RWPE1 (cell line): ENCODE measurements at regions not wholly inside any gene's neighbourhood (a gene's known extent, or its start where the extent isn't known, plus 50 kb on each side); places are given as distances from the start of the nearest gene placed in this dataset.

ENCODE experiments used
- CTCF ChIA-PET: fragments of 350-600 bp; sonication (Branson Sonifier 250); formaldehyde crosslinking; extraction: SDS; loops from one replicate; lab custom pipeline; 2021; lab: Yijun Ruan, JAX
- POLR2A ChIA-PET: fragments of 400-600 bp; formaldehyde crosslinking; extraction: SDS; loops from one replicate; lab custom pipeline; 2020; ENCODE audit warnings: antibody characterized with exemption; ENCODE audit not compliant: low non-redundant PET; lab: Yijun Ruan, JAX
- DNase-seq: peaks from one replicate; pipeline ENCODE4 v3.0.0; 2012; ENCODE audit warnings: low spot score
- H3K27ac ChIP-seq: fragments of 450-650 bp; 2 replicates; pipeline ENCODE4 v1.5.1; 2017
- TF ChIP-seq, protein P1 (sequence below): fragments of 450-650 bp; conservative IDR thresholded peaks from 2 replicates; pipeline ENCODE4 v1.5.1; 2017; ENCODE audit warnings: low read depth, mild to moderate bottlenecking

DNA sequence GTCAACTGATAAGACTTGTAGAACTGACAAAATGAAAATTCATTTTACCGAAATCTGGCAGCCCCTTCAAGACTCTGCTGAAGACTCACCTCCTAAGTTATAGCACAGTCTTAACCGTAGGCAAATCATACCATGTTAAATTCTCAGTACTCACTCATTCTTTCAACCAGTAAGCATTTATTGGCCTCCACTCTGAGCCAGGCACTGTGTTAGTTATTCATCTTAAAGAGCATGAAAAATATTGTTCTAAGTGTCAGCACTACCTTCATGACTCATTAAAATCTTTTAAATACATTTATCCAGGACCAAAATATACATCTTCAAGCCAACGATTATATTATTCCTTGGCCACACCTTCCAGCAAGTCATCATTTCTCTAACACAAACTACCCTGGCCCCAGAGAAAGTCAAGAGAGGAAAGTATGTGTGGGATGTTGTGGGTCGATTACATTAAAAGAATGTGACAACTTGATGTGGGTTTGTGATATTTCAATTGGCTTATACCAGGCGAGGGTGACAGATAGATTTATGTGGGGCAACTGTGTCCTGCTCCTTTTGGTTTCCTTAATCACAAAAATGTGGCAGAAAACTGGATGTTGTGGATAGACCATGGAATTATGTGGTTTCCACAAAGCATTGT is 55.0 kb downstream of the TMEM30B start:
- DNase-seq, result no peak
- POLR2A ChIA-PET, result no interaction called here

DNA sequence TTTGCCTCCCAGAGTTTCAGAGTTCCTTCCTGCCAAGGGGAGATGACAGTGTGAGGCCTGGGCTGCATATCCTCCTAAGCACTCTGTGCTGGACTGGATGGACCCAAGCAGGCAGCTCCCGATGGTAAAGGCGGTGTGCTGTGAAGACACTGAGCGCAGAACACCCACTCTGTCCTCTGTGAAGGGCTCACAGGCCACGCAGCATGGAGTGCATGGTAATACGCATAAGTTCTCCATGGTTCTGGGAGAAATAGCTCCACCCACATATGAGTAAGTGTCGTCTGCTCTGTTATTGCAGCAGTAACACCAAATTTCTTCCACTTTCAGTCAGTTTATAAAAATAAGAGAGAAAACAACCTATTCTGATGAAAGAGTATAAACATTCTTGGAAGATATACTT is 55.8 kb downstream of the TMEM30B start:
- POLR2A ChIA-PET, result no interaction called here
- DNase-seq, result no peak
- no peak overlapping the region for H3K27ac ChIP-seq
- TF ChIP-seq, protein P1, sequence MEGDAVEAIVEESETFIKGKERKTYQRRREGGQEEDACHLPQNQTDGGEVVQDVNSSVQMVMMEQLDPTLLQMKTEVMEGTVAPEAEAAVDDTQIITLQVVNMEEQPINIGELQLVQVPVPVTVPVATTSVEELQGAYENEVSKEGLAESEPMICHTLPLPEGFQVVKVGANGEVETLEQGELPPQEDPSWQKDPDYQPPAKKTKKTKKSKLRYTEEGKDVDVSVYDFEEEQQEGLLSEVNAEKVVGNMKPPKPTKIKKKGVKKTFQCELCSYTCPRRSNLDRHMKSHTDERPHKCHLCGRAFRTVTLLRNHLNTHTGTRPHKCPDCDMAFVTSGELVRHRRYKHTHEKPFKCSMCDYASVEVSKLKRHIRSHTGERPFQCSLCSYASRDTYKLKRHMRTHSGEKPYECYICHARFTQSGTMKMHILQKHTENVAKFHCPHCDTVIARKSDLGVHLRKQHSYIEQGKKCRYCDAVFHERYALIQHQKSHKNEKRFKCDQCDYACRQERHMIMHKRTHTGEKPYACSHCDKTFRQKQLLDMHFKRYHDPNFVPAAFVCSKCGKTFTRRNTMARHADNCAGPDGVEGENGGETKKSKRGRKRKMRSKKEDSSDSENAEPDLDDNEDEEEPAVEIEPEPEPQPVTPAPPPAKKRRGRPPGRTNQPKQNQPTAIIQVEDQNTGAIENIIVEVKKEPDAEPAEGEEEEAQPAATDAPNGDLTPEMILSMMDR, result no peak
- CTCF ChIA-PET, result no interaction called here

More for the DNA sequence above, 55.0 kb downstream of the TMEM30B start:
- TF ChIP-seq, protein P1, result no peak
- no peak overlapping the region for H3K27ac ChIP-seq
- CTCF ChIA-PET, result no interaction called here

DNA sequence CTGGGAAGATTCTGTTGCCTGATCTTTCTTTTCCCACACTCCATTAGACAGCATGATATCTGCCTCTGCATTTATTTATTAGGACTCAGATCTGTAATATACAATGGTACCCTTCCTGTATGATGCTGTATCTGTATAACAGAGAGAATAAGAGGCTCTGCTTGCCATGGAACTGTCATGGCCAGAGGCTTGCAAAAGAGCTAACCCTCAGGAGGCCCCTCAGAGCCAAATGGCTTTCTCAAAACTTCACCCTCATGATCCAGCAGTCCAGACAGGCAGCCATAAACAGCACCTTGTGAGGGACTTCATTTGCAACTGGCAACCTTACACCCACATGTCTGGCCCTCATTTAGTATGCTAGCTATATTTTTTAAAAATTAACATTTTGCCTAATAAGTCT is 57.6 kb downstream of the TMEM30B start:
- DNase-seq, result no peak
- ChIA-PET POLR2A (no interaction called here), CTCF (interaction anchor here (0.6 kb wide), 1 partner anchor 916 kb away, joined by 3 read pairs; no protein-coding TSS in a partner anchor)
- TF ChIP-seq, protein P1, result no peak
- no peak overlapping the region for H3K27ac ChIP-seq

DNA sequence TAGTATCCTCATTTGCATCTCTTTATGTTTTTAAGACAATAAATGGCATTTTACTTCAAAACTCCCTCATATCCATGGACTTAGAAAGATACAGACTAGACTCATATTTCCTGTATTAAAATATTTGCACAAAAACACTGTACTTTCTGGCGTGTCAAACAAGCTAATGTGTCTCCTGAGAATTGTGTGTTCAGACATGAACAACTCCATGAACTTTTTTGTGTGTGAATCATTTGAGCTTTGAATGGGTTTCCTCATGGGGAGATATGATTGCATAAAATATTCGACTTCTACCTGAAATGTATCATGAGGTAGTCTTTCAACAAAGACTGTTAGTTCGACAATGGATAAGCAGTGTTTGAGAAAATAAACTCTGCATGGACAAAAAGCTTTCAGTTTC is 58.8 kb downstream of the TMEM30B start:
- DNase-seq, result no peak
- TF ChIP-seq, protein P1, result no peak
- H3K27ac ChIP-seq, result no peak overlapping the region
- POLR2A ChIA-PET, result no interaction called here
- CTCF ChIA-PET, result interaction anchor here (0.6 kb wide), 1 partner anchor 27 kb away, joined by 6 read pairs; no protein-coding TSS in a partner anchor

DNA sequence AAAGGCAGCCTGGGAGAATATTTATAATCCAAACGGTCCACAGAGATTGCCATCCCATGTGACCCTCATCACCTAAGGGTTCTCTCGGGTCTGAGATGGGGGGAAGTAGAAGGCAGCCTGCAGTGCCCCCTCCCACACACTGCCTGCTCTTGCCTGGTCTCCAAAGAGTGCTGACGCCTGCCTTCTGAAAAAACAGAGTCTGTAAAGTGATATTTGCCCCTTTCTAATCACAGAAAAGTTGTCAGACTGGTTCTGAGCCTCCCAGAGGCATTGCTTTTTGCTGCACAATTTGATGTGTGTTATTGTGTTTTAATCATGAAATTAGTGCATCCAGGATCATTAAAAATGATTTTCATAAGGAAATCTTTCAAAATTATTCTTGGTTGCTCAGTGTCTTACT is 59.2 kb downstream of the TMEM30B start:
- no peak overlapping the region for H3K27ac ChIP-seq
- TF ChIP-seq, protein P1, result no peak
- ChIA-PET POLR2A (no interaction called here), CTCF (no interaction called here)
- DNase-seq, result no peak

DNA sequence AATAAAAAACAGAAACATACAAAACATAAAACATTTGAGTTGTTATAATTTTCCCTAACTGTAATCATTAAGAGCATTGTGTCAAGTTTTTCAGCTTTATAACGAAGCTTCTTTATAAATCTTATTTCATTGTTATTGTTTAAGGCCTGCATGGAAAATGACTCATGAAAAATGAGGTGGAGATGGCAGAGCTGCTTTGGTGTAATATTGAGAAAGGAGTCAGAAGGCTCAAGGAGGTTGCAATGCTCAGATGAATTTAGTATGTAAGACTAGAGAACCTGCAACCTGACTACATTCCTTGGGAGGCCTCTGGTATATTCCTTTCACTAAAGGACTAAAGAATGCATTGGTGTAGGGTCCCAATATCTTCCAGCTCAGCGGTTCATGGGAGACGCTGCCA is 61.5 kb downstream of the TMEM30B start:
- H3K27ac ChIP-seq, result no peak overlapping the region
- no peak for DNase-seq
- CTCF ChIA-PET, result no interaction called here
- POLR2A ChIA-PET, result no interaction called here
- TF ChIP-seq, protein P1, result no peak
